CD4-positive, alpha-beta T cell treated with Interleukin-21 for 1 hour (primary cell): ENCODE measurements at regions not wholly inside any gene's neighbourhood (a gene's known extent, or its start where the extent isn't known, plus 50 kb on each side); places are given as distances from the start of the nearest gene placed in this dataset.
"Not testable (repeated sequence)": the region's sequence is repeated elsewhere in the genome, so short reads cannot be mapped to it uniquely, and the experiment has no call there.

Experiments used
- DNase-seq: peaks from one replicate; pipeline ENCODE4 v3.0.0-alpha.2; 2020

DNA sequence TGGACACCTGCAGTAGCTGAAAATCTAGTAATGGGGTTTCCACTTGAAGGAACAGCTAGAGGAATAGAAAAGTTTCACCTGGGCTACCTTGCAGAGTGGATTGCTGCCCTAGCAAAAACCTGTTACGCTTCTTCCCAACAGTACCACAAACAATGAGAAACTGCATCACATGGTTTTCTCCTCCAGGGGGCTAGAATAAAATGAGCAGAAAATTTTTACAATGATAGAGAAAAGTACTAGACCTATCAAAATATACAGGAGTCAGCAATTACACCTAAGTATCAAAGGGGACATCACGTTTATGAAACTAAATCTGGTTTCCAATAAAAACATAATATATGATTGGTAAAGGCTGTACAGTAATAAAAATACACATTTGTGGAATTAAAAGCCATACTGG, 423.1 kb upstream of the PITX2 start:
- no peak for DNase-seq

DNA sequence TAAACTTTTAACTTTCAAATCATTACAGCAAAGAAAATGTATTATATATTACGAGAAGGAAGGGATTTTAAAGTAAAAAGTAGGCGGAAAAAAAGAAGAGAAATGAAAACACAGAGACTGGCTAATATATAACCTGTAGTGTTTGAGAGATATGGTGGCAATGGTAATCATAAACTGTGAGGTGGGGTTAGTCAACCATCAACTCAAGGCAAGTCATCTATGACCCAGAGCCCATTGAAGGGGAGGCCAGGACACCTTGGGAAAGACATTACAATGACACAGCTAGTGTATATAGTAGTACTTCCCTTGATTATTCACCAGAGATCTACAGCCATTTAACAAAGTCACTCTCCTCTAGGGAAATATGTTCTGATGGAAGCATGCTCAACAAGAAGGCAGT, 423.9 kb upstream of the PITX2 start:
- no peak for DNase-seq

DNA sequence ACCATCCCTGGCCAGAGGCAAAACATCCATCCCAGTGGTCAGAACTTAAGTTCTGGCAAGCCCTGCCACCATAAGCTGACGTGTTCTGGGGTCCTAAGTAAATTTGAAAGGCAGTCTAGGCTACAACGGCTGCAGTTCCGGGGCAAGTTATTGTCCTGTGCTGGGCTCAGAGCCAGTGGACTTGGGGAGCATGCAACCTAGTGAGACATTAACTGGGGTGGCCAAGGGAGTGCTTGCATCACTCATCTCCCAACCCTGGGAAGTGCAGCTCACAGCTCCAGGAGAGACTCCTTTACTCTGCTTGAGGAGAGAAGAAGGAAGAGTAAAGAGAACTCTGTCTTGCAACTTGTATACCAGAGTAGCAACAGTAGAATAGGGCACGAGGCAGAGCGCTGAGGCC, 425.4 kb upstream of the PITX2 start:
- DNase-seq = no peak

DNA sequence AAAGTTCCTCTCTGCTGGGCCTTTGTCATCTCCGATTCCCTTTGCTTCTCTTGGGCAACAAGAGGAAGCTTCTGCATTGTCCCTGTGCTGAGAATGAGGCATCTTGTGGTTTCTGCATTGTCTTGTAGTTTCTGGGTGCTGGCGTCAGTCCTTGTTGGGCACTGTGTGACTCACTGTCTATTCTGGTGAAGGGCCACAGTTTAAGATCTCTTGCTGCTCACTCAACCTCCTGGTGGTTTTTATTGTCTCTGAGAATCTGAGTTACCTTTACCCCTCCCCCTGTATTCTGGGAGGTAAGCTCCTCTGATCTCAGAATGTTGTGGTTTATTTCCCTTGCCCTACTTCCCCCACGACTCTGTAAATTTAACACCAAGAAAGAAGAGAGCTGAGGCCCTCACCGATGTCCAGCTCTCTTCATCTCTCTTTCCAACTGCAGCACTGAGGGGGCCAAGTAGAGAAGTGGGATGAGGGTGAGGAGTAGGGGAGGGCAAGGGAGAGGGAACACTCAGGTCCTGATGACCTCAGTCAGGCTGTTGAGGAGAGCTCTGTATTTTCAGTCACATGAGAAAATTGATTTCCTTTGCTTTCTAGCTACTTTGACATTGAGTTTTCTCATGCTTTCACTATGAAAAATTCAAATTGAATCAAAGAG, 441.6 kb upstream of the PITX2 start:
- DNase-seq = no peak

DNA sequence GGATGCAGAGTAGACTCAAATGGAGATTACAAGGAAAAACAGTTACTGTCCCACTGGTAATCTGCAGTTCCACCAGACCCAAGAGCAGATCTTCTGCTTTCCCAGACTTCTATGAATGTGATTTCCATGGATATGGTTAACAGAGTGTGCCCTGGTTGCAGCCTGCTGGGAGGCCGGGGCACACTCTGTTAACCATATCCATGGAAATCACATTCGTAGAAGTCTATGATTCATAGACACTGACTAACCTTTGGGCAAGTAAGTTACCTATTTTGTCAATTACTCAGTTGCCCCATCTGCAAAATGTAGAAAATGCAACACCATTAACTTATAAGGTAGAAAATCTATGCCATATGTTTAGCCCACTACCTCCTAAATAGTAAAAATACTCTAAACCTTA, 443.1 kb upstream of the PITX2 start:
- no peak for DNase-seq

DNA sequence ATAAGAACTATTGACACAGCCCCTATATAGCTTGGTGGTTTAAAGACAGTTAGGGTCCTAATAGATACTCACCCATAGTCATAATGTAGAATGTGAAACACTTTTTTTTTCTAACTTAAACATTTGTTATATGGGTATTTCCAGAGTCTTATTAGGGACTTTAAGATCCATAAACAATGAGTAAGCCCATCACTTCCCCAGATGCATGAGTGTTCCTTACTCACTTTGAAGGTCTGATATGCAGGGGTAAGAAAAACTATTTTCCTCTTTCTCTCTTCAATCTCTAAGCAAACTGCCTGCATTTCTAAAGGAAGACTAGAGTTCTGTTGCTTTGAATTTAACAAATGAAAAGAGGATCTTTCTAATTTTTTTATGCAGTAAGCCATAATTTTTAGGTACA, 443.6 kb upstream of the PITX2 start:
- DNase-seq = no peak

DNA sequence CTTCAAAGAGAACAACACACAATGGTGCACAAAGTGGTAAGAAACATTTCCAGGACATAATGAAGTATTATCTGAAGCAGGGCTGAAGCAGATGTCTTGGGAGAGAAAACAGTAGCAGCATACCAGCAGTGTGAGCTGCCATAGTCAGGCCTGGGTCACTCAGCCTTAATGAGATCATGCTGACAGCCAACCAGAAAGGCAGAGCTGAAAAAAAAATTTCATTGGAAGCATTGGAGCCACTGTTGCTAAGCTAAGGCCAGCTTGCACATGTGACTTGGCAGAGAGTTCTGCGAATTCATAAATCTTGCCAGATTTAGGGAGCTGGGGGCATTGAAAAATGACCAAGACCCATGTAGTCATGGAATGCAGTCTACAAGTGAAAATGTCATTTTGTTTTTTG, 444.0 kb upstream of the PITX2 start:
- DNase-seq = no peak

DNA sequence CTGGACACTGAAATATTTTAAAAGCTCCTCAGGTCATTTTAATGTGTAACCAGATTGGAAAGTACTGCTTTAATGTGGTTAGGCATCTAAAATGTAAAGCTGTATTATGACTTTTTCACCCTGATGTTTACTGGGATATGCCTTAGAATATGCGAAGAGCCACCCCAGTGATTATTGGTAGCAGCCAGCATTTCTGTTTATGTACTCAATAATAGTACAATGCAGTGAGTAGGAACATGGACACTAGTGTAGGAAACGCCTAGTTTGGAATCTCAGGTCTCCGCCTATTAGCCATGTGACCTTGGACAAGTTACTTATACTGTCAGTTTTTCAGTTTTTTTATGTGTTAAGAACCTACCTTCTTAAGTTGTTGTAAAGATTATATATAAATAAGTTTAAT, 446.0 kb upstream of the PITX2 start:
- DNase-seq = no peak

DNA sequence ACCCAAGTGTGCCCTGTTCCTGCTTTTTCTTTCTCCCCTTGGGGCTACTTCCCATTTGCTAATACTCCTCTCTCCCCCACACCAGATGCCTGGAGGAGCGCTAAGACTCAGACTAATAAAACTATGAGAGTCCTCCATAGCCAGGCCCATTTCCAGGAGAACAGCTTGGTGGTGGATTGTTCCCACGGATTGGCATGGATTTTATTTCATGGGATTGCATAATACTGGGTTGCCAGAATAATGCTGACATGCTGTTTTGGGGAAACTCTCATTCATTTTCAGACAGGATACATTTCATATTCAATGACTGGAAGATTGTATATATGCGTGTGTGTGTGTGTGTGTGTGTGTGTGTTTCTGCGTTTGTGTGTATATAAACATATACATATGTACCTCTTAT, 447.5 kb upstream of the PITX2 start:
- no peak for DNase-seq

DNA sequence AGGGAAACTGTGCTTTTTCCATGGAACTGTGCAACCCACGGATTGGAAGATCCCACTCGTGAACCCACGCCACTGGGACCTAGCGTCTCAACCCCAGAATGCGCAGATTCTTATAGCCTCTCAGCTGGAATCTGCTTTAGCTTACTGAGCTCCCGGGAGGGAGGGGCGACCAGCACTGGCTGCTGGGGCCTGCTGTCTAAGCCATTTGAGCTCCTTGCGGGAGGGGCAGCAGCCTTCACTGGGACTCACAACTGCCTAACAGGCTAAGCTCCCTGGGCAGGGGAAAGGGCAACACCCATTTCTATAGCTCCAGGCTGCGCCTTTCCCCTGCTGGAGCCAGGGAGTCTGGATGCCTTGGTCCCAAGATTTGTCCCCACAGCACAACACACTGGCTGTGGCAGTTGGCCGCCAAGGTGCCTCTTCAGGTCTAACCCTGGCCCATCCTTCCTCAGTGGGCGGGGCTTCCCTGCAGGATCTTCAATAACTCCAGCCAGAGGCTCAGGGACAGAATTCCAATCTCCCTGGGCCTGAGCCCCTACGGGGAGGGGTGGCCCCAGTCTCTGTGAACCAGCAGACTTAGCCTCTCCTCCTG, 451.7 kb upstream of the PITX2 start:
- no peak for DNase-seq

DNA sequence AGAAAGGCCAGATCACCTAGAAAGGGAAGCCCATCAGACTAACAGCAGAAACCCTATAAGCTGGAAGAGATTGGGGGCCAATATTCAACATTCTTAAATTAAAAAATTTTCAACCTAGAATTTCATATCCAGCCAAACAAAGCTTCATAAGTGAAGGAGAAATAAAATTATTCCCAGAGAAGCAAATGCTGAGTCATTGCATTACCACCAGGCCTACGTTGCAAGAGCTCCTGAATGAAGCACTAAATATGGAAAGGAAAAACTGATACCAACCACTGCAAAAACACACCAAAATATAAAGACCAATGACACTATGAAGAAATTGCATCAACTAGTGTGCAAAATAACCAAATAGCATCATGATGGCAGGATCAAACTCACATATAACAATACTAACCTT, 453.4 kb upstream of the PITX2 start:
- not testable (repeated sequence) for DNase-seq

DNA sequence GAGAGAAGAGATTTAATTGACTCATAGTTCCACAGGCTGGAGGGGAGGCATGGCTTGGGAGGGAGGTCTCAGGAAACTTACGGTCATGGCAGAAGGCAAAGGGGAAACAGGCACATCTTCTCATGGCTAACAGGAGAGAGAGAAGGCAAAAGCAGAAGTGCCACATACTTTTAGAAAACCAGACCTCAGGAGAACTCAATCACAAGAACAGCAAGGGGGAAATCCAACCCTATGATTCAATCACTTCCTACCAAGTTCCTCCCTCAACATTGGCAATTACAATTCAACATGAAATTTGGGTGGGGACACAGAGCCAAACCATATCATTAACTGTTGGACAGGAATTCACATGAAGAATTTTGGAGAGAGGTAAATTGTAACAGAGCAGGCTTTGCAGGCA, 485.3 kb upstream of the PITX2 start:
- no peak for DNase-seq

DNA sequence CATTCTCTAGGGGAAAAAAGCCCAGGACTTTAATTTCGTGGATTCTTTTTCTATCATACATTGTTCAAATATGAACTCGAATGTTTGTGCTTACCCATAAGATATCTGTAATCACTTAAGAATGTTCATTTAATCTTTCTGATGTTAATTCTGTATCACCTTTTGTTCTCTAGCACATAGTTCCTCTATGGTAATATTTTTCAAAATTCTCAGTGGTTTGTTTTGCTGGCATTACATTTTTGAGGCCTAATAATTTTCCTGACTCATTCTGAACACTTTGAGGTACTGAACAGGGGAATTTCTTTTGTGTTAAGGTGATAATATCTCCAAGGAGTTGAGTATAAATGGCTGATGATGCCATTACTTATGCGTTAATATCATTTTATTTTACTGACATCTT, 490.7 kb upstream of the PITX2 start:
- DNase-seq = no peak

DNA sequence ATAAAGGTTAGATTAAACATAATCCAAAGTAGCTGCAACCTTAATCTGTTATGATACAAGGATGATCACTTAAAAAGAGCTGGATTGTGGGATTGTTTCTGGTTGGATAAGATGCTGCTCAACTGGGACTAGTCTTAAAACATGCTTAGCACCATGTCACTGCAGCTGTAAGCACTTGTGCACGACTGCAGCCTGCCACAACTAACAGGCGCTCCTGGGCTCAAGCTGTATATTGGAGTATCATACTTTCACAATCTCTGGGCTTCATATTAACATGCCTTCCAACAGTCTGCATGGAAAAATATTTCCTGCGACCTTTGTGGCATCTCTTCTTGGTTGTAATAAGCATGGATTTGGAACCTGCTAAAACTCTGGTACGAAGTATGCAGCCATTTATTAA, 493.0 kb upstream of the PITX2 start:
- DNase-seq = no peak

DNA sequence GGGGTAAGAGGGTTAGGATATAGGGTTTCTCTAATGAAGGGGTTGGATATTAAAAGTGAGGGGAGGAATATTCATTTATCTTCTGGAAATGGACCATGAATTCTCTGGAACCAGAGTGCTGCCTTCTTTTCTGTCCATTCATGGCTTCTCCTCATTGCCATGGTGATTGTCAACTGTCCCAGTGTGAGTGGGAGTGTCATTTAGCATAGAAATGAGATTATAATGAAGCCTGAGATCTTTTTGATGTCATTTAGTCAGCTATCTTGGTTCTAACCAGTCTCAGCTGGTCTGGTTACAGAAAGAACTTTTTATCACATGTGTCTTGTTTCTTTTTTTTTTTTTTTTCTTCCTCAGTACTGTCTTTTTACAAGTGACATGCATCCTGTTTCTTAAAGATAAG, 497.3 kb upstream of the PITX2 start:
- no peak for DNase-seq

DNA sequence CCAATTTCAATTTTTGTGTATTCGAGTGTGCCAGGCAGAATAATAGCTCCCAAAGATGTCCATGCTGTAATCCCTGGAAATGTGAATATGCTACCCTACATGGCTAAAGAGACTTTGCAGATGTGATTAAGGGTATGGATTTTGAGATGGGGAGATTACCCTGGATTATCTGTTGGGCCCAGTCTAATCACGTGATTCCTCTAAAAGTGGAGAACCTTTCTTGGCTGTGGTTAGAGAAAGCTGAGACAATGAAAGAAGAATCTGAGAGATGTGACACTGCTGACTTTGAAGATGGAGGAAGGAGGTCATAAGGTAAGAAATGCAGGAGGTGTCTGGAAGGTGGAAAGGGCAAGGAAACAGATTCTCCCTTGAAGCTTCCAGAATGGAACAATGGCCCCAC, 503.5 kb upstream of the PITX2 start:
- DNase-seq = no peak

DNA sequence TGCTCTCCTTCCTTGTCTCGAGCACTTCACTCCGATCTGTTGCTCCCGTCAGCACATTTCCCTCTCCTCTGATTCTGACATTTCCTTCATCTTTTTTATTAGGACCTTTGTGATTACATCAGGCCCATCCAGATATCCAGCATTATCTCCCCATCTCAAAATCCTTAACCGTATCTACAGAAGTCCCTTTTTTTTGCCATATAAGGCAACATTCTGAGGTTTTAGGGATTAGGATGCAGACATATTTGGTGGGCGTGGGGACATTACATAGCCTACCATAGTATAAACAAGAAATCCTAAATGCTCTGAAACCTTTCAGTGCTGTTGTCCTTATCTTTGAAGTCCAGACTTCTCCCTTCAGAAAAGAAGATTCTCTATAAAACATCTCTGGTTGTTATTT, 505.0 kb upstream of the PITX2 start:
- no peak for DNase-seq

DNA sequence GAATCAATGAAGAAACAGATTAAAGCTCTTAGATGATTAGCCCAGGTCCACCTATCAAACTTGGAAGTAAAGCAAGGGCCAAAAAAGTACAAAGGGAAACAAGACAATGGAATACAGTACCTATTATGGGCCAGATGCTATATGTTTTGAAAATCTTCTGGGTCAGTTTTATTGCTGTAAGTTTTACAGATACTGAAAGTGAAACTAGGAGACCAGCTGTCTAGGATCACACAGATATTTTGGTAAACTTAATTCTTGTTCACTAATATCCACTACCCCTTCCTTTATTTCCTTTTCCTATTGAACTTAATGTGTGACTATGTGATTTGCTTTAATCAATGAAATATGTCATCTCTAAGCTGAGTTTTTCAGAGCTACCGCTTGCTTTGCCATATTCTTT, 505.4 kb upstream of the PITX2 start:
- no peak for DNase-seq

DNA sequence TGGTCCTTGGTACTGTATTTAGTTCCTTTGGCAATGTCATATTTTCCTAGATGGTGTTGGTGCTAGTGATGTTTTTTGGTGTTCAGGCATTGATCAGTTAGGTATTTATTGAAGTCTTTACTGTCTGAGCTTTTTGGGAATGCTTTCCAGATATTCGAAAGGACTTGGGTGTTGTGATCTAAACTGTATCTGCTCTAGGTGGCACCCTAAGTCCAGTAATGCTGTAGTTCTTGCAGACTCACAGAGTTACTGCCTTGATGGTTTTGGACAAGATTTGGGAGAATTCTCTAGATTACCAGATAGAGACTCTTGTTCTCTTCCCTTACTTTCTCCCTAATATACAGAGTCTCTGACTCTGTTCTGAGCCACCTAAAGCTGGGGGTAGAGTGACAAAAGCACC, 513.6 kb upstream of the PITX2 start:
- DNase-seq = no peak

DNA sequence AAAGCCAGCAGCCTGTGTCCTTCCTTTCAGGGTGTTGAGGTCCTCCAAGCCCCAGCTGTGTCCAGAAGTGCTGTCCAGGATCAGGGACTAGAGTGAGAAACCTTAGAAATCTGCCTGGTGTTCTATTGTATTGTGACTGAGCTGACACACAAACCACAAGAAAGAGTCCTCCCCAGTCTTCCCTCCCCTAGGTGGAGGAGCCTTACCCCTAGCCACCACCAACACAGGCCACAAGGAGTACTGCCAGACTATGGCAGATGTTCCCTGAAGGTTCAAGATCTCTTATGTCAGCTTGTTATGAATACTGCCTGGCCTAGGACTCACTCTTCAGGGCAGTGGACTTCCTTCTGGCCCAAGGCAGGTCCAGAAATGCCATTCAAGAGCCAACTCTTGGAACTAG, 514.1 kb upstream of the PITX2 start:
- no peak for DNase-seq

DNA sequence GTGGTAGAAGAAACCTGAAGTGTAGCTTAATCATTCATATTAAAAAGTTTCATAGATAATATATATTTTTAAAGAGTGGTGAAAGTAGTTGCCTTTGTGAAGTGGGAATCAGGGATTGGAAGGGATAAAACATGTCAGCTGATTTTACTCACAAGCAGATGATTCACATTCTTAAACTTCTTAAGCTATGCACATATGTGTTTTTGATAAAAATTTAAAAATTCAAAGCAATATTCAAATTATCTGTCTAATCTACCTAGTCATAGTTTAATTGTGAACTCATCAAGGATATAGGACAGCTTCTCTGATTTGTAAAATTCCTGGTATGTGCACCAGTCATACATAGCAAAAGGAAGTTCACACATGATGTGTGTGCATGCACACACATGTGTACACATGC, 520.6 kb upstream of the PITX2 start:
- DNase-seq = no peak

DNA sequence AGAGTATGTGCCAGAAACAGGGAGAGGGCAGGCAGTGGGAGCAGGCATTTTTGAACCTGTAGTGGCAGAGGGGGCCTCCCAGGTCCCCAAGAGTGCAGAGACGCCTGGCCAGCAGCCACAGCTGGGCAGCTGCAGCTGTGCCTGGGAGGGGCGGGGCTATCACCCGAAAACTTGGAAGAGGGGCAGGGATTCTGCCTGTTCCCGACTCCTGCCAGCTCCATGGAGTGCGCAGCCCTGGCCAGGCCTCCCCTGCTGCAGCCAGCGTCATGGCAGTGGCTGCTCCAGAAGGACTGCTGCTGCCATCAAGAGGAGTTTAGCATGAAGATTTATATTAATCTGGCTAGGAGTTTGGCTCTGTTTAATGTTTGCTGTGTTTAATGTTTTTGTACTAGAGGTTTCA, 532.1 kb upstream of the PITX2 start:
- DNase-seq = no peak

DNA sequence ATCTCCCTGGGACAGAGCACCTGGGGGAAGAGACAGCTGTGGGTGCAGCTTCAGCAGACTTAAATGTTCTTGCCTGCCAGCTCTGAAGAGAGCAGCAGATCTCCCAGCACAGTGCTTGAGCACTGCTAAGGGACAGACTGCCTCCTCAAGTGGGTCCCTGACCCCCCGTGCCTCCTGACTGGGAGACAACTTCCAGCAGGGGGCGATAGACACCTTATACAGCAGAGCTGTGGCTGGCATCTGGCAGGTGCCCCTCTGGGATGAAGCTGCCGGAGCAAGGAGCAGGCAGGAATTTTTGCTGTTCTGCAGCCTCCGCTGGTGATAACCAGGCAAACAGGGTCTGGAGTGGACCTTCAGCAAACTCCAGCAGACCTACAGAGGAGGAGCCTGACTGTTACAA, 541.7 kb upstream of the PITX2 start:
- DNase-seq = not testable (repeated sequence)

DNA sequence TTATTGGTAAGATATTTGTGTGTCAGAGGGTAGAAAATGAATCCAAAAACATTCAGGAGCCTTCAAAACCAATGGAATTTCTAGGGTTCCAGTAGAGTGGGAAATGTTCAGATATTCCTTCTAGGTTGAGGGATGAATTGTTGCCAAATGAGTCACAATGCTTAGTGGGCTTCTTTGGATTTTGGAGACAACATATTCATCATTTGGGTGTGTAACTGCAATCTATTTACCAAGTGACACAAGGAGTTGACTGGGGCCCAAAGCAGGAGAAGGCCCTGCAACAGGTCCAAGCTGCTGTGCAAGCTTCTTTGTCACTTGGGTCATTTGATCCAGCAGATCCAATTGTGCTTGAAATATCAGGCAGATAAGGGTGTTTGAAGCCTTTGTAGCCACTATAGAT, 551.5 kb upstream of the PITX2 start:
- DNase-seq = no peak

DNA sequence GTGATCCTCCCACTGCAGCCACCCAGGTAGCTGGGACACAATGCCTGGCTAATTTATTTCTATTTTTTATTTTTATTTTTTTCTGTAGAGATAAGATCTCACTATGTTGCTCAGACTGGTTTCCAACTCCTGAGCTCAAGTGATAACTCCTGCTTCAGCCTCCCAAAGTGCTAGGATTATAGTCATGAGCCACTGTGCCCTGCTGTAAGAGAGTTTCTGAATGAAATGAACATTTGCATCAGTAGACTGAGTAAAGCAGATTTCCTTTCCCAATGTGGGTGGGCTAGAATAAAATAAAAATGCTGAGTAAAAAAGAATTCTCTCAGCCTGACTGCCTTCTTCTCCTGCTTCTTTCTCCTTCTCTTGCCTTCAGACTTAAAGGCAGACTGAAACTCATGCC, 555.4 kb upstream of the PITX2 start:
- DNase-seq = no peak

DNA sequence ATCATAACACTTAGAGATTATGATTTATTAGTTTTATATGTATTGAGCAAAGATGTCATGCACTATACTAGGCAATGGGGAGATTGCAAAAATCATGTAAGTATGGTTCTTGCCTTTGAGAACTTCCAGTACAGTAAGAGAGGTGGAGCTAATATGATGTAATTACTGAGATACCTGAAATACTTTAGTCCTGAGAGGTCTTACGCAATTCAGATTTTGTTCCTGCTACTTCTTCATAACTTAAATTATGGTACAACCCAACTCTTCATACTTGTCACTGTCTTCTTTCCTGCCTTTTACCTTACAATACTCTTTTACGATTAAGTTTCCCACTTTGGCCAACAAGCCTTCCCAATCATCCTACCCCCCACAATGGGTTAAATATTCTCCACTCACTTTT, 564.2 kb upstream of the PITX2 start:
- DNase-seq = no peak
